Neural cell (in vitro differentiated cells): ENCODE measurements at regions not wholly inside any gene's neighbourhood (a gene's known extent, or its start where the extent isn't known, plus 50 kb on each side); places are given as distances from the start of the nearest gene placed in this dataset.

Source experiments
- EP300 ChIP-seq: fragments of 450-650 bp; conservative IDR thresholded peaks from 2 replicates; pipeline ENCODE4 v1.6.1; 2014; ENCODE audit warnings: antibody characterized with exemption, mild to moderate bottlenecking, moderate library complexity; ENCODE audit not compliant: poor library complexity, severe bottlenecking
- EZH2 ChIP-seq: fragments of 200-600, 300-800 bp; shearing (Covaris generic), sonication (generic); IDR thresholded peaks from 2 replicates; pipeline ENCODE4 v1.6.1; 2014; ENCODE audit warnings: antibody characterized with exemption, low read length, borderline replicate concordance, mild to moderate bottlenecking; ENCODE audit not compliant: insufficient read depth, poor library complexity, severe bottlenecking
- MXI1 ChIP-seq: fragments of 450-650 bp; conservative IDR thresholded peaks from 2 replicates; pipeline ENCODE4 v1.6.1; 2014; ENCODE audit warnings: antibody characterized with exemption, mild to moderate bottlenecking; ENCODE audit not compliant: poor library complexity, severe bottlenecking
- POLR2AphosphoS5 ChIP-seq: IDR thresholded peaks from 2 replicates; pipeline ENCODE4 v1.6.1; 2012
- RAD21 ChIP-seq: fragments of 450-650 bp; conservative IDR thresholded peaks from 2 replicates; pipeline ENCODE4 v1.6.1; 2014; ENCODE audit warnings: antibody characterized with exemption, mild to moderate bottlenecking, moderate library complexity
- SMC3 ChIP-seq: fragments of 450-650 bp; conservative IDR thresholded peaks from 2 replicates; pipeline ENCODE4 v1.6.1; 2014; ENCODE audit warnings: antibody characterized with exemption, mild to moderate bottlenecking, moderate library complexity; ENCODE audit not compliant: poor library complexity
- TAF1 ChIP-seq: IDR thresholded peaks from 2 replicates; pipeline ENCODE4 v1.6.1; 2012; ENCODE audit warnings: low read depth
- TF ChIP-seq, protein P1 (sequence below): fragments of 450-650 bp; IDR thresholded peaks from 2 replicates; pipeline ENCODE4 v1.5.1; 2014; ENCODE audit warnings: antibody characterized with exemption, mild to moderate bottlenecking, moderate library complexity; ENCODE audit not compliant: poor library complexity, severe bottlenecking
- TF ChIP-seq, protein P2 (sequence below): IDR thresholded peaks from 2 replicates; pipeline ENCODE4 v1.6.1; 2012; ENCODE audit warnings: borderline replicate concordance

DNA sequence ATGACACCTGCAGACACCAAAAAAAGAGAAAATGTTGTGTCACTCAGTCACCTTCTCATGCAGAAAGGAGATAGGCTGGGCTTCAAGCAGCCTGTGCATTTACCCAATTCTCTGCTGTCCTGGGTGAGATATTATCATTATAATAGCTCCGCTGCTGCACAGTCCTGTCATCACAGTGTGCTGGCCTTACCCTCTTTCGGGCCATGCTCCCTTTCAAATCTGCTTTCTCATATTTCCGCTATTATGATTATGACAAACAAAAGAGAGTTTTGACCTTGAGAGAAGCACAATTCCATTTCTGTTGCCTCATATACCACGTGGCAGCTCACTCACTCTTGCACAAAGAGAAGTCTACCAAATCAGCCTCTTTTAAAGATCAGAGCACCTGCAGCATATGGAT is 1350.1 kb upstream of the ACO1 start:
- TF ChIP-seq, protein P1, sequence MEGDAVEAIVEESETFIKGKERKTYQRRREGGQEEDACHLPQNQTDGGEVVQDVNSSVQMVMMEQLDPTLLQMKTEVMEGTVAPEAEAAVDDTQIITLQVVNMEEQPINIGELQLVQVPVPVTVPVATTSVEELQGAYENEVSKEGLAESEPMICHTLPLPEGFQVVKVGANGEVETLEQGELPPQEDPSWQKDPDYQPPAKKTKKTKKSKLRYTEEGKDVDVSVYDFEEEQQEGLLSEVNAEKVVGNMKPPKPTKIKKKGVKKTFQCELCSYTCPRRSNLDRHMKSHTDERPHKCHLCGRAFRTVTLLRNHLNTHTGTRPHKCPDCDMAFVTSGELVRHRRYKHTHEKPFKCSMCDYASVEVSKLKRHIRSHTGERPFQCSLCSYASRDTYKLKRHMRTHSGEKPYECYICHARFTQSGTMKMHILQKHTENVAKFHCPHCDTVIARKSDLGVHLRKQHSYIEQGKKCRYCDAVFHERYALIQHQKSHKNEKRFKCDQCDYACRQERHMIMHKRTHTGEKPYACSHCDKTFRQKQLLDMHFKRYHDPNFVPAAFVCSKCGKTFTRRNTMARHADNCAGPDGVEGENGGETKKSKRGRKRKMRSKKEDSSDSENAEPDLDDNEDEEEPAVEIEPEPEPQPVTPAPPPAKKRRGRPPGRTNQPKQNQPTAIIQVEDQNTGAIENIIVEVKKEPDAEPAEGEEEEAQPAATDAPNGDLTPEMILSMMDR, result no peak
- TF ChIP-seq EP300 (peak; percentile 35), POLR2AphosphoS5 (no peak), RAD21 (no peak), EZH2 (no peak), MXI1 (no peak), TAF1 (no peak), SMC3 (no peak)
- TF ChIP-seq, protein P2, sequence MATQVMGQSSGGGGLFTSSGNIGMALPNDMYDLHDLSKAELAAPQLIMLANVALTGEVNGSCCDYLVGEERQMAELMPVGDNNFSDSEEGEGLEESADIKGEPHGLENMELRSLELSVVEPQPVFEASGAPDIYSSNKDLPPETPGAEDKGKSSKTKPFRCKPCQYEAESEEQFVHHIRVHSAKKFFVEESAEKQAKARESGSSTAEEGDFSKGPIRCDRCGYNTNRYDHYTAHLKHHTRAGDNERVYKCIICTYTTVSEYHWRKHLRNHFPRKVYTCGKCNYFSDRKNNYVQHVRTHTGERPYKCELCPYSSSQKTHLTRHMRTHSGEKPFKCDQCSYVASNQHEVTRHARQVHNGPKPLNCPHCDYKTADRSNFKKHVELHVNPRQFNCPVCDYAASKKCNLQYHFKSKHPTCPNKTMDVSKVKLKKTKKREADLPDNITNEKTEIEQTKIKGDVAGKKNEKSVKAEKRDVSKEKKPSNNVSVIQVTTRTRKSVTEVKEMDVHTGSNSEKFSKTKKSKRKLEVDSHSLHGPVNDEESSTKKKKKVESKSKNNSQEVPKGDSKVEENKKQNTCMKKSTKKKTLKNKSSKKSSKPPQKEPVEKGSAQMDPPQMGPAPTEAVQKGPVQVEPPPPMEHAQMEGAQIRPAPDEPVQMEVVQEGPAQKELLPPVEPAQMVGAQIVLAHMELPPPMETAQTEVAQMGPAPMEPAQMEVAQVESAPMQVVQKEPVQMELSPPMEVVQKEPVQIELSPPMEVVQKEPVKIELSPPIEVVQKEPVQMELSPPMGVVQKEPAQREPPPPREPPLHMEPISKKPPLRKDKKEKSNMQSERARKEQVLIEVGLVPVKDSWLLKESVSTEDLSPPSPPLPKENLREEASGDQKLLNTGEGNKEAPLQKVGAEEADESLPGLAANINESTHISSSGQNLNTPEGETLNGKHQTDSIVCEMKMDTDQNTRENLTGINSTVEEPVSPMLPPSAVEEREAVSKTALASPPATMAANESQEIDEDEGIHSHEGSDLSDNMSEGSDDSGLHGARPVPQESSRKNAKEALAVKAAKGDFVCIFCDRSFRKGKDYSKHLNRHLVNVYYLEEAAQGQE, result peak; percentile 27
